ES-I3 (cell line): ENCODE measurements at regions not wholly inside any gene's neighbourhood (a gene's known extent, or its start where the extent isn't known, plus 50 kb on each side); places are given as distances from the start of the nearest gene placed in this dataset.
A peak's percentile ranks its signal among the peaks of the same experiment; 100 is the strongest.
"Not testable (repeated sequence)": the region's sequence is repeated elsewhere in the genome, so short reads cannot be mapped to it uniquely, and the experiment has no call there.

Experiments
- H3K36me3 ChIP-seq: 2 replicates; pipeline ENCODE4 v1.6.1; 2013; ENCODE audit warnings: mild to moderate bottlenecking, low read length, control low read depth, moderate library complexity; ENCODE audit not compliant: insufficient read depth
- H3K4me1 ChIP-seq: 2 replicates; pipeline ENCODE4 v1.6.1; 2013; ENCODE audit warnings: mild to moderate bottlenecking, control low read depth, low read length; ENCODE audit not compliant: insufficient read depth
- H3K9ac ChIP-seq: 2 replicates; pipeline ENCODE4 v1.6.1; 2013; ENCODE audit warnings: low read depth, mild to moderate bottlenecking, low read length, moderate library complexity
- H3K9me3 ChIP-seq: 2 replicates; pipeline ENCODE4 v1.6.1; 2013; ENCODE audit warnings: mild to moderate bottlenecking, low read length, moderate library complexity; ENCODE audit not compliant: control insufficient read depth, insufficient read depth

DNA sequence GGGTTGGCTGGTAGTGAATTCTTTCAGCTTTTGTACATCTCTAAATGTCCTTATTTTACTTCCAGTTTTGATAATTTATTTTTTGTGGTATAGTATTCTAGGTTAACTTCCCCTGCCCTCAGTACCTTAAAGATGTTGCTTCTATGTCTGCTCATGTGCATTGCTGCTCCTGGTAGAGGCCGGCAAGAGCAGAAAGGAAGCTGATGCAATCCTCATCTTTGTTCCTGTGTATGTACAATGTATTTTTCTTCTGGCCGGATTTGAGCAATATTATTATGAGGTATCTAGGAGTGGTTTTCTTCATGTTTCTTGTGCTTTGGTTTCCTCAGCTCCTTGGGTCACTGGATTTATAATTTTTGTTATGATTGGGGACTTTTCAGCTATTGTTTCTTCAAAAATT, 308.7 kb downstream of the FAM72C start:
- not testable (repeated sequence) for H3K4me1 ChIP-seq, H3K9me3 ChIP-seq, H3K9ac ChIP-seq, H3K36me3 ChIP-seq

DNA sequence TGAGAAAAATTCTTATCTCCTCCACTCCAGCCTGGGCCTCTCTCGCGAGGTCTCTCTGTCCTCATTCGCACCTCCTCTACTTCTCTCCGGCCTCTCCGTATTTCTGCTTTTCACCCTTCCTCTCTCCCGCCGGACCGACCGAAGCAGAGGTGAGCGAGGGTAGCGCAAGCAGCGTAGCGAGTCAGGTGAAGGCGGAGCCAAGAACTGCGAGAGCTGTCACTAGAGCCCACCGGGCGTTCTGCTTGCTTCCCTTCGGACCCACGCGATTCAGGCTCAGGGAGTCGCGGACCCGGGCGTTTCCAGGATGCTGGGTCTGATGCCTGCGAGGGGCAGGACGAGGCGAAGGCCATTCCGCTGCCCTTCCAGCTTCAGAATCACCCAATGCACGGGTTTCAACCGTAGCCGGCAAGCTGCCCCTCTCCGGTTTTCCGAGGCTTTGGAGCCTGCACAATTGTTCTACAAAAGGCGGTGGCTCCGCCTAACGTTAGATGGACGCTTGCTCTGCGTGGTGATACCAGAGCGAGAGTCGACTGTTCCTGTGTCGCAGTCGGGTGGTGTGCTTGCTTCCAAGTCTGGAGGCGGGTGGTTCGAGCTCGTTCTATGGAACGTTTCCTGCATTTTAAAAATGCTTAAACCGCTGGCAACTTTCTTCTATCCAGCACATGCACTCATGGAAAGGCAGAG, 310.2 kb downstream of the FAM72C start:
- Histone ChIP-seq H3K9ac (peak overlapping the region; percentile 68; the same call in 1 of the 2 replicates), H3K9me3 (no peaks in the 10 kb centered on the region), H3K36me3 (no peaks in the 10 kb centered on the region), H3K4me1 (no peaks in the 10 kb centered on the region)

DNA sequence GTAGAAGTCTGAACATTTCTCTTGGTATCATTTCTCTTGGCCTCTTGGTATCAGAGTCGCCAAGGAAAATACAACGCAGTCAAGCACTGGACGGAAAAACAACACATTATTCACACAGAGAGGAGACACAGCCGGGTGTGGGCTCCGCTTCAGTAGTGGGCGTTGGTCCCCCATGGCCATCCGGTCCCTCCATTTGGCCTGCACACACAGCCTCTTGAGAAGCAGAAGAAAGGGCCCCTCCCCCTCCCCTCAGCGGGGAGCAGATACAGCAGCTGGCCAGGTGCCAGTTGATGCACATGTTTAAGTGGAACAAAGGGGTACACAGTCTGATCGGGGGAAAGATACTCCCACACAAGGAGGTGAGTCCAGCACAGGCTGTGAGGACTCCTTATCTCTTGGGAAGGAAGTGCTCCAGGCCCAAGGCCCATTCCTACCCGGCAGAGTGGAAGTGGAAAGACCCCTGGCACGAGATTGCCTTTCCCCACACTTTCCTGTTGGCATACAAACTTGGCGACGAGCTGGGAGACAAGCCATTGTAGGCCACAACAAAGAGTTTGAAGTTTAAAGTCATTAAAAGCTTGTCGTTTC, 311.3 kb downstream of the FAM72C start:
- Histone ChIP-seq H3K36me3 (no peaks in the 10 kb centered on the region), H3K9ac (peak overlapping the region; percentile 68; the same call in 1 of the 2 replicates), H3K4me1 (no peaks in the 10 kb centered on the region), H3K9me3 (no peaks in the 10 kb centered on the region)

DNA sequence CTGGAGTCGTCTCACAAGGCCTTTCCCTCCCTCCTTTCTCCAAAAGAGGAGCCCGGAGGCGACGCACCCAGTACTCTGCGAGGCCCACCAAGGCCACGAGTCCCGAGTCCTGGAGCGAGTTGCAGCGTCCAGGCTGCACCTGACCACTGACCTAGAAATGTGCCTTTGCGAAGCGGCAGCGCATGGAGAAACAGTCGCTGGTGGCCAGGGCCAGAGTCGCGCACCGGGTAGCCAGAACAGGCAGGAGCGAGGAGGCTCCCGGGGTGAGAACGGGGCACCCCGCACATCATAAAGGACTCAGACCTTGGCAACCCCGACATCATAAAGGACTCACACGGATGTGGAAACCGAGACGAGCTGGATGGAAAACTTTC, 318.4 kb downstream of the FAM72C start:
- Histone ChIP-seq H3K9ac (no peak overlapping the region), H3K36me3 (no peaks in the 10 kb centered on the region), H3K4me1 (no peaks in the 10 kb centered on the region), H3K9me3 (no peaks in the 10 kb centered on the region)

DNA sequence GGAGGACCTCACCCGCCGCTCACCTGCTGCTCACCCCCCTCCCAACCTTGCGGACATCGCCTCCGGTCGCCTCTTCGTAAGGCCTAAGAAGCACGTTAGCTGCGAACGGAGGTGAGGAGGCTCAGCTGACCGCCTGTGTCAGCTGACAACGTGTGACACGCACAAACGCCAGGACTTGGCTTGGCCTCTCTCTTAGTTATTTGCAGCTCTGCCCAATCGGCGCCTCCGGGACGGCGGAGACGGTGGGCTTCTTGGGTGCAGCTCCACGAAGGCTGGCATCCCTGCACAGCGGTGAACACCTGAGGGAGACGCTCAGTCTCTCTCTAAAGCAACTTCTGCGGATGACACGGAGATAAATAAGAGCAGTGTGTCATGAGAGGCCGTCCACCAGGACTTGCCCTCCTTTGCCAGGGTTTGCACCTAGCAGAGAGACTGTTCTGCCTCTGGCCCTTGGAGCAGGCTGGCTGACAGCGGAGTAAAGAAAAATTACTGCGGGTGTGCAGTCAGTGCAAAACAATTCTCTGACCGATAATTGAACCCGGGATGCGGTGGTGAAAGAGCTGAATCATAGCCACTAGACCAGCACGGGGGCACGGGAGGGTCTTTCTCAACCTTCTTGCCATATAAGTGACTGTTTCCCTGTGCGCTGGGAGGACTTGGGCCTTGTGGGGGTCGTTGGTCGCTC, 318.9 kb downstream of the FAM72C start:
- no peaks in the 10 kb centered on the region for H3K4me1 ChIP-seq
- no peaks in the 10 kb centered on the region for H3K36me3 ChIP-seq
- no peaks in the 10 kb centered on the region for H3K9me3 ChIP-seq
- H3K9ac ChIP-seq = no peak overlapping the region

DNA sequence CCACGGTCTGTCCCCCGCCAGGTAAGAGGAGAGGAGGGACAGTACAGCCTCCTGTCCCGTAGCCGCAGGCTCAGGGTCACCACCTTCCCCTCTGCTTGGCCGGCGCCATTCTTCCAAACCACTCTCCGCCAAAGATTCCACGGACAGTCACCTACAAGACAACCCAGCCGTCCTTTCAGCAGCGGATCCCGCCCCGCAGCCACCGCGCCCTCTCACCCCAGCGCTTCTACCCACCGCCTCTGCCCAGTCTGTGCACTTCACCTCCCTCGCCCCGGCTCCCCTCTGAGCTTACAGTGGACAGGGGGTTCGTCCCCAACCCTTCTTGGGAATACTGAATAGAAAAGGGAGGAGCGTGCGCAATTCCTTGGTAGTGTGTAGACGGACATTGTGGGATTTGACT, 319.6 kb downstream of the FAM72C start:
- Histone ChIP-seq H3K4me1 (no peaks in the 10 kb centered on the region), H3K9me3 (no peaks in the 10 kb centered on the region), H3K9ac (no peak overlapping the region), H3K36me3 (no peaks in the 10 kb centered on the region)

DNA sequence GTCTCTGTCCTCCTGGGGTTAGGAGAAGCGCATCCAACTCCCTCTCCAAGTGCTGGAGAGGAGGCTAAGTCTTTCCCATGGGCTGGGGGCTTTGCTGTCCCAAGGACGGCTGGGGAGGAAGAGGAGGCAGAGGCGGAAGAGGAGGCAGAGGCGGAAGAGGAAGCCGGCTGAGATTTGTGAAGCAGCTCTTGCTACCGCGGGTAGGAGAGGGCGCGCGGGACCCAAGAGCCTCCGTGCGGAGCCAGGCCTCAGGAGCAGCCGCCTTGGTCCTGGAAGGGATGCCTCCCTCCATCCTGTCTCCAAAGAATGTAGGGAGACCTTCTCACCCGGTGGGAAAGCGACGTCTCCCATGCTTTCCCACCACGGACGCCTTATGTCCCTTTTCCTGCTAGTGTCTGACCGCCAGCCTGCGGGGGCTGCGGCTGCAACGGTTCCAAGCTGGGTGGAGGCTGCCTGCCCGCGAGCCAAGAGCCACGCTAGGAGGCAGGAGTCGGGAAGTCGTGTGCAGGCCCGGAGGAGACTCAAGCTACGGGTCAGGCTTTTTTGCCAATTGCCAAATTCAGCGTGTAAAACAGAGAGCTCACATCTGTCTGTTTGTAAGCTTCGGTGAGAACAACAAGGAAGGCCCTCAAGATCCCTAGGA, 320.3 kb downstream of the FAM72C start:
- H3K4me1 ChIP-seq = no peaks in the 10 kb centered on the region

DNA sequence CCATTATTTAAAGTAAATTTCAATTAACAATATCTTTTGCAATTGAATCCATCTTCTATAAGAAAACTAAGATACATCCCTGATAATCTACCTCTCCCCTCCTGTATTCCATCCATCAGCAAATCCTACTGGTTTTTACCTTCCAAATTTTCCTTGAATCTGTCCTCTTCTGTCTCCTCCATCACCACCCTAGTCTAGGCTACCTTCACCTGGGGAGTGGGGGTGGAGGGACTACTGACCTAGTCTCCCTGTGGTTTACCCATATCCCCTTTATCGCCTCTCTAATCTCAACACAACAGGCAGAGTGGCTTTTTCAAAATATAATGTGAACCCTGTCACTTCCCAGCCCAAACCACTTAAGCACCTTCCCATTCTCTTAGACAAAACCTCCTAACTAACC, 327.8 kb downstream of the FAM72C start:
- H3K4me1 ChIP-seq, H3K9me3 ChIP-seq, H3K36me3 ChIP-seq, H3K9ac ChIP-seq: not testable (repeated sequence)

More for the DNA sequence above, 320.3 kb downstream of the FAM72C start:
- H3K9me3 ChIP-seq = no peaks in the 10 kb centered on the region
- no peak overlapping the region for H3K9ac ChIP-seq
- no peaks in the 10 kb centered on the region for H3K36me3 ChIP-seq

DNA sequence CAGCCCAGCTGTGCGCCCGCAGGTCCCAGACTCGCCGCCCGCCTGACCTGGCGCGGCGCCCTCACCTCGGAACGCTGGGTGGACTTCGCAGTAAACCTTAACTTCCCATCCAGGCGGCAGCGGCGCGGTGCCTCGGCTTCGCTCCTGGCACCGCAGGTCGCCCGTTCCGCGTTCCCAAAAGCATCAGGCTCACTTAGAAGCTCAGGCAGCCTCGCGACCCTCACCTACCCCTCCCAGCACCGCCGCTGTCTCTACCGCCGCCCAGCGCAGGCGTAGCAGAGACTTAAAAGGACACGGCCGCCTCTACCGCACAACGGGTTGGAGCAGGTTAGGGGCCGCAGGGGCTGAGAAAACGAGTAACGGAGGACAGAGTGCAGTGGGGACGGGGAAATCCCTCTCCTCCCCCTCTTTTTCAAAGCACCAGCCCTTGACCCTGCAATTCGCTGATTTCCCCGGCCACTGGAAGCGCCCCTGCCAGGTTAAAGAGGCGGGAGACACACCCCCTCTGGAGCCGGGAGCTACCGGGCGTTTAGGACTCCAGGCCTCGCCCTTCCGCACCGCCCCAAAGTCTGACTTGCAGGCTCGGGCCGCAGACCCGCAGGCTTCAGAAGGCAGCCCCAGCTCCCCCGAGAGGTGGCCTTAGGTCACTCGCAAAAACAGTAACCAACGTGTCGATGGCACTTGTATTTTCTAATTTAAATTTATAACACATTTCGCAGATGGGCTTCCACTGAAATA, 328.5 kb downstream of the FAM72C start:
- H3K36me3 ChIP-seq = no peaks in the 10 kb centered on the region
- no peaks in the 10 kb centered on the region for H3K4me1 ChIP-seq
- no peaks in the 10 kb centered on the region for H3K9me3 ChIP-seq
- H3K9ac ChIP-seq = peak overlapping the region; percentile 58; the same call in 1 of the 2 replicates

DNA sequence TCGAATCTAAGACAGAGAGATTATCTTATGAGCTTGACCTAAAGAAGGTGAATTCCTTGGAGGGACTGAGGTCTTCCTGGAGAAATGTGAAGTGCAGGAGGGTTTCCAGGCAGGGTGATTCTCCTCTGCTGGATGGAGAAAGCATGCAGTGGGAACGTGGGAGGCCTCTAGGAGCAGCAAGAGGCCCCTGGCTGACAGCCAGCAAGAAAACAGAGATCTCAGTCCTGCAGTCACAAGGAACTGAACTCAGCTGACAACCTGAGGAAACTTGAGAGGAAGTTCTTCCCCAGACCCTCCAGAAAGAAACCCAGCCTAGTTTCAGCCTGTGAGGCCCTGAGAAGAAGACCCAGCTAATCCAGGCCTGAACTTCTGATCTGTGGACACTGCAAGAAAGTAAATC, 345.9 kb downstream of the FAM72C start:
- H3K9ac ChIP-seq = no peak overlapping the region
- H3K36me3 ChIP-seq = no peaks in the 10 kb centered on the region
- no peaks in the 10 kb centered on the region for H3K4me1 ChIP-seq
- no peaks in the 10 kb centered on the region for H3K9me3 ChIP-seq

DNA sequence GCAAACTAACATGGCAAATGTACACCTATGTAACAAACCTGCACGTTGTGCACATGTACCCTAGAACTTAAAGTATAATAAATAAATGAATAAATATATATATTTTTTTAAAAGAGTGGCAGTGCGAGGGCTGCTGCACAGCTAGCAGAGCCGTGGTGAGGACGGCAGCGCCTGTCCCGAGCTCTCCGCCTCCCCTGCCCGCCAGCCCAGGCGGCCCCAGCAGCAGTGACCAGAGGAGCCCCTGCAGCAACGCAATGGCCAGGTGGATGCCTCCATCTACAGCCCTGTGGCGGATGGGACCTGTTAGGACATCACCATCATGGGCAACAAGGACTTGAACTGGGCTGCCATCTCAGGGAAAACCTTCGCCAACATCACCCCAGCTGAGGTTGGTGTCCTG, 351.9 kb downstream of the FAM72C start:
- Histone ChIP-seq H3K9ac (no peak overlapping the region), H3K9me3 (no peaks in the 10 kb centered on the region), H3K36me3 (no peaks in the 10 kb centered on the region), H3K4me1 (no peaks in the 10 kb centered on the region)

DNA sequence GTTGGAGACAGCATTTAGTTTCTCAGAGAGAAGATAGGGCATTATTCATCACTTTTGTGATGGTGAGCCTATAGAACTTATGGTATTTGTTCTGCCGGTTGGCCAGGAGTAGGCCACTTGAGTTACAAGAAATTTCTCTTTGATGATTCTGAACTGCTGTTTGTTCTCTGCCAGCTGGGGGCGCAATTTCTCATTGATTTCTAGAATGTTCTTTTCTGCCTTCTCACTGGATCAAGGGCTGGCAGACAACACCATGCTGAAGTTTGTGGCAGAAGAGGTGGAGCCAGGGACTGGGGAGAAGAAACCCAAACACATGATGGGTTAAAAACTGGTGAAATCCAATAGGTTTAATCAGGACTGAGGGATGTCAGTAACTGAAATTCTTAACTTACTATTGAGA, 360.6 kb downstream of the FAM72C start:
- Histone ChIP-seq H3K36me3 (no peaks in the 10 kb centered on the region), H3K9ac (no peak overlapping the region), H3K9me3 (no peaks in the 10 kb centered on the region), H3K4me1 (no peaks in the 10 kb centered on the region)

DNA sequence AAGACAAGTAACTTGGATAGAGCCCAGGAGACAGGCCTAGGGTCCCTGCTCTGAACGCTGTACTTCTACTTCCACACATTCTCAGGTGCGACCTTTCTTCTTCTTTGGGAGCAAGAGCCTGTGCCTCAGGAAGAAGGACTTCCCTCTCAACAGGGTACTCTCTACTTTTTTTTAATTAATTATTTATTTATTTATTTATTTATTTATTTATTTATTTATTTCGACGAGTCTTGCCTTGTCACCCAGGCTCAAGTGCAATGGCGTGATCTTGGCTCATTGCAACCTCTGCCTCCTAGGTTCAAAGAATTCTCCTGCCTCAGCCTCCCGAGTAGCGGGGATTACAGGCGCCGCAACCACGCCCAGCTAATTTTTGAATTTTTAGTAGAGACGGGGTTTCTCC, 361.6 kb downstream of the FAM72C start:
- Histone ChIP-seq H3K9ac (no peak overlapping the region), H3K36me3 (no peaks in the 10 kb centered on the region), H3K9me3 (no peaks in the 10 kb centered on the region), H3K4me1 (no peaks in the 10 kb centered on the region)

DNA sequence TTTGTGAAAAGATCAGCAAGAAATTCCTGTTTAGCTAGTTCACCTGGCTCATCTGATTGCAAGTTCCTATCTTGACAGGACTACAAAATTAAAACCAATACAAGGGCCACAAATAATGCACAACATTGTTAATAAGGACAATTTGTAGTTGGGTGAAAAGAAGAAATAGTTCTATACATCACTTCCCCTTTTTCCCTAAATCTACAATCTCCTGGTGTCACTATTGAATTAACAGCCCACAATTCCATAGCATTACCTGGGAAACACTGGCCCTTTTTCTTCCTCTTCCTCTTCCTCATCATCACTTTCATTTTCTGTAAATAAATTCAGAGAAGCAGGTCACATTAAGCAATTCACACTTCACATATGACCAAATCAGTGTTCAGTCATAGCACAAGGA, 366.9 kb downstream of the FAM72C start:
- Histone ChIP-seq H3K4me1 (no peaks in the 10 kb centered on the region), H3K36me3 (no peaks in the 10 kb centered on the region), H3K9ac (no peak overlapping the region), H3K9me3 (no peaks in the 10 kb centered on the region)
